GM12878 (cell line): ENCODE measurements at regions not wholly inside any gene's neighbourhood (a gene's known extent, or its start where the extent isn't known, plus 50 kb on each side); places are given as distances from the start of the nearest gene placed in this dataset.

Source experiments
- ATAC-seq: fragments of 200-7000 bp; cut with Tn5 transposase; 3 replicates; pipeline ENCODE4 v1.9.1; 2020; ENCODE audit warnings: mild to moderate bottlenecking, moderate library complexity
- BruUV-seq: library from RNA; stranded (reverse); fragments of 400-500 nt; replicated peaks from 2 replicates; lab custom pipeline; 2021; lab: Mats Ljungman, UMichigan
- CTCF ChIA-PET: fragments of 300-600 bp; sonication (Branson Sonifier 250); formaldehyde crosslinking; extraction: SDS; loops from one replicate; lab custom pipeline; 2021; ENCODE audit warnings: inconsistent platforms; lab: Yijun Ruan, JAX
- POLR2A ChIA-PET: fragments of 350-600 bp; formaldehyde crosslinking; extraction: SDS; loops from one replicate; lab custom pipeline; 2021; ENCODE audit warnings: inconsistent platforms; lab: Charles Lee
- RAD21 ChIA-PET: fragments of 300-600 bp; sonication (Branson Sonifier 250); formaldehyde crosslinking; loops from one replicate; lab custom pipeline; 2023; ENCODE audit warnings: antibody characterized with exemption; ENCODE audit not compliant: unreplicated experiment; lab: Charles Lee
- SMC1A ChIA-PET: fragments of 300-600 bp; sonication (Branson Sonifier 250); formaldehyde crosslinking; loops from one replicate; lab custom pipeline; 2023; ENCODE audit not compliant: unreplicated experiment, uncharacterized antibody; lab: Charles Lee
- DNase-seq: peaks from one replicate; pipeline ENCODE4 v3.0.0-alpha.2; 2011; ENCODE audit warnings: low read depth, low spot score
- FAIRE-seq: peaks from 3 replicates; lab custom pipeline; 2011; peaks lifted over from hg19 to GRCh38; lab: Jason Lieb, UNC
- H2AFZ ChIP-seq: 2 replicates; pipeline ENCODE4 v1.6.0; 2011; ENCODE audit warnings: low read depth, low read length, control low read depth; ENCODE audit not compliant: control insufficient read depth
- H3K27ac ChIP-seq: 2 replicates; pipeline ENCODE4 v1.5.1; 2011; ENCODE audit warnings: control low read depth; ENCODE audit not compliant: control insufficient read depth, insufficient read depth
- H3K27me3 ChIP-seq, 2 experiments: replicated peaks in 1 of 2; 2 replicates each; pipeline versions ENCODE4 v1.6.0 to v1.6.1; 2011; ENCODE audit warnings: low read length in 1 of 2; ENCODE audit not compliant: control insufficient read depth in 2 of 2, insufficient read depth in 2 of 2
- H3K36me3 ChIP-seq, 2 experiments: 2 replicates each; pipeline ENCODE4 v1.5.1; 2011; ENCODE audit warnings: low read length in 1 of 2; ENCODE audit not compliant: control insufficient read depth in 2 of 2, insufficient read depth in 2 of 2
- H3K4me1 ChIP-seq: 2 replicates; pipeline ENCODE4 v1.6.1; 2011; ENCODE audit warnings: mild to moderate bottlenecking, low read length, moderate library complexity, mixed read lengths; ENCODE audit not compliant: control insufficient read depth, insufficient read depth
- H3K4me2 ChIP-seq: 2 replicates; pipeline ENCODE4 v1.6.0; 2011; ENCODE audit warnings: control low read depth; ENCODE audit not compliant: control insufficient read depth, insufficient read depth
- H3K4me3 ChIP-seq: fragments of 200-600 bp; sonication (generic); 2 replicates; pipeline ENCODE4 v1.5.1; 2016
- H3K79me2 ChIP-seq: 2 replicates; pipeline ENCODE4 v1.6.0; 2011; ENCODE audit warnings: low read length; ENCODE audit not compliant: control insufficient read depth, insufficient read depth
- H3K9ac ChIP-seq: 2 replicates; pipeline ENCODE4 v1.8.0; 2011; ENCODE audit warnings: low read length, control low read depth, mixed read lengths; ENCODE audit not compliant: control insufficient read depth, insufficient read depth
- H3K9me3 ChIP-seq: replicated peaks from 3 replicates; pipeline ENCODE4 v1.5.1; 2011; ENCODE audit warnings: mild to moderate bottlenecking, low read length; ENCODE audit not compliant: control insufficient read depth, insufficient read depth
- H4K20me1 ChIP-seq: 2 replicates; pipeline ENCODE4 v1.6.0; 2011; ENCODE audit not compliant: control insufficient read depth, insufficient read depth
- ATF7 ChIP-seq: fragments of 450-650 bp; IDR thresholded peaks from 2 replicates; pipeline ENCODE4 v1.6.1; 2016; ENCODE audit warnings: low read depth, mild to moderate bottlenecking
- CHD2 ChIP-seq: IDR thresholded peaks from 2 replicates; pipeline ENCODE4 v1.6.1; 2011; ENCODE audit warnings: low read depth, low read length, improper control_type of control experiment, borderline replicate concordance
- FOXK2 ChIP-seq: fragments of 450-650 bp; IDR thresholded peaks from 2 replicates; pipeline ENCODE4 v1.6.1; 2017; ENCODE audit warnings: mild to moderate bottlenecking, moderate library complexity
- MEF2A ChIP-seq: IDR thresholded peaks from 2 replicates; pipeline ENCODE4 v1.6.1; 2011; ENCODE audit warnings: low read depth, mild to moderate bottlenecking, low read length, moderate library complexity; ENCODE audit not compliant: insufficient read depth
- MEF2B ChIP-seq: fragments of 450-650 bp; IDR thresholded peaks from 2 replicates; pipeline ENCODE4 v1.6.1; 2018; ENCODE audit warnings: mild to moderate bottlenecking, moderate library complexity; ENCODE audit not compliant: partially characterized antibody, poor library complexity, severe bottlenecking
- MYC ChIP-seq: IDR thresholded peaks from 2 replicates; pipeline ENCODE4 v1.6.1; 2011; ENCODE audit warnings: mild to moderate bottlenecking, low read length, moderate library complexity, inconsistent platforms; ENCODE audit not compliant: insufficient read depth, insufficient replicate concordance, insufficient read length, severe bottlenecking
- NFXL1 ChIP-seq: fragments of 450-650 bp; IDR thresholded peaks from 2 replicates; pipeline ENCODE4 v1.6.1; 2017; ENCODE audit warnings: antibody characterized with exemption, mild to moderate bottlenecking, borderline replicate concordance
- RB1 ChIP-seq: fragments of 450-650 bp; formaldehyde crosslinking; IDR thresholded peaks from 2 replicates; pipeline ENCODE4 v1.6.1; 2017; ENCODE audit warnings: mild to moderate bottlenecking, borderline replicate concordance
- SIX5 ChIP-seq: IDR thresholded peaks from 2 replicates; pipeline ENCODE4 v1.6.1; 2011; ENCODE audit warnings: mild to moderate bottlenecking, low read depth, low read length, moderate library complexity; ENCODE audit not compliant: severe bottlenecking
- SUZ12 ChIP-seq: fragments of 200-600 bp; sonication (generic); IDR thresholded peaks from one replicate; pipeline ENCODE4 v1.6.1; 2018; ENCODE audit warnings: antibody characterized with exemption, mild to moderate bottlenecking; ENCODE audit not compliant: unreplicated experiment
- TCF12 ChIP-seq: IDR thresholded peaks from 2 replicates; pipeline ENCODE4 v1.6.1; 2011; ENCODE audit warnings: low read depth, mild to moderate bottlenecking, low read length
- YY1 ChIP-seq: IDR thresholded peaks from 2 replicates; pipeline ENCODE4 v1.6.1; 2011; ENCODE audit warnings: low read depth, mild to moderate bottlenecking, low read length
- WGBS: methylation state at CpG from one replicate; pipeline ENCODE4 v1.1.6; 2016; ENCODE audit warnings: low lambda C conversion rate; ENCODE audit not compliant: insufficient replicate concordance, insufficient coverage; ENCODE audit errors: missing lambda C conversion rate; 5-methylcytosine and 5-hydroxymethylcytosine counted together
- in situ Hi-C: fragments of 300-500 bp; cut with MboI; formaldehyde crosslinking; loops from 9 replicates; pipeline ENCODE4 v1.14.3; 2018; ENCODE audit warnings: mixed read lengths
- intact Hi-C: fragments of 100-400 bp; cut with micrococcal nuclease; formaldehyde crosslinking; loops from one replicate; pipeline ENCODE4 v1.14.2; 2022; ENCODE audit not compliant: unreplicated experiment
- TF ChIP-seq, protein P1 (sequence below): fragments of 450-650 bp; IDR thresholded peaks from 2 replicates; pipeline ENCODE4 v1.6.1; 2016; ENCODE audit warnings: mild to moderate bottlenecking
- TF ChIP-seq, protein P2 (sequence below): fragments of 450-650 bp; conservative IDR thresholded peaks from 2 replicates; pipeline ENCODE4 v1.6.1; 2017; ENCODE audit warnings: mild to moderate bottlenecking, moderate library complexity
- TF ChIP-seq, protein P3 (sequence below): IDR thresholded peaks from 2 replicates; pipeline ENCODE4 v1.6.1; 2011; ENCODE audit warnings: low read depth, mild to moderate bottlenecking, low read length, moderate library complexity, borderline replicate concordance; ENCODE audit errors: extremely low read depth
- TF ChIP-seq, protein P4 (sequence below): fragments of 450-650 bp; formaldehyde crosslinking; IDR thresholded peaks from 2 replicates; pipeline ENCODE4 v1.4.0; 2022; ENCODE audit warnings: mild to moderate bottlenecking, moderate library complexity

DNA sequence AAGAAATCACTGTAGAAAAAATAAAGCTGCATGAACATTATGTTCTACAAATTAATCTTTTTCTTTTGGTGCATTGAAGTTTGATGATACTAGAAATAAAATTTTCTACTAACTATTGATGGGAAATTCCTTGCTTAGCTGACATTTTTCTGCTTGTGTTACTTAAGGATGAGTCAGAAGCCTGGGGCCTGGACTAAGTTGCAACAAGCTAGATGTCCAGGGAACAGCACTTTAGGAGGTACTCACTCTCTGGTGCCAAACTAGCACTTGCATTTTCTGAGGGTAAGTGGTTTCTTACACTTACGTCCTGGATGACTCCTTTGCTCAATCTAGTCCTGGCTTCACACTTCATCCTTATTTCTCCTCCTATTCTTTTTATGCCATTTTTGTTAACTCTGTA is 945.1 kb downstream of the IGSF11 start:
- DNase-seq (no peak), FAIRE-seq (no peak), ATAC-seq (no peak)
- Histone ChIP-seq H4K20me1 (no peaks in the 10 kb centered on the region), H3K9me3 (no peaks in the 10 kb centered on the region; the same call in 2 of the 3 replicates), H3K79me2 (no peaks in the 10 kb centered on the region), H3K4me2 (no peak overlapping the region), H3K36me3 (no peaks in the 10 kb centered on the region), H3K4me3 (no peak overlapping the region), H3K27me3 (no peaks in the 10 kb centered on the region), H3K4me1 (no peaks in the 10 kb centered on the region), H2AFZ (no peak overlapping the region), H3K27ac (no peak overlapping the region), H3K9ac (no peak overlapping the region)
- RAD21 ChIA-PET, result no interaction called here
- no TSS peak for BruUV-seq
- CTCF ChIA-PET, result no interaction called here
- TF ChIP-seq MEF2A, result no peak
- TF ChIP-seq RB1, result no peak
- no peak for TF ChIP-seq FOXK2
- no peak for TF ChIP-seq TCF12
- TF ChIP-seq, protein P1, sequence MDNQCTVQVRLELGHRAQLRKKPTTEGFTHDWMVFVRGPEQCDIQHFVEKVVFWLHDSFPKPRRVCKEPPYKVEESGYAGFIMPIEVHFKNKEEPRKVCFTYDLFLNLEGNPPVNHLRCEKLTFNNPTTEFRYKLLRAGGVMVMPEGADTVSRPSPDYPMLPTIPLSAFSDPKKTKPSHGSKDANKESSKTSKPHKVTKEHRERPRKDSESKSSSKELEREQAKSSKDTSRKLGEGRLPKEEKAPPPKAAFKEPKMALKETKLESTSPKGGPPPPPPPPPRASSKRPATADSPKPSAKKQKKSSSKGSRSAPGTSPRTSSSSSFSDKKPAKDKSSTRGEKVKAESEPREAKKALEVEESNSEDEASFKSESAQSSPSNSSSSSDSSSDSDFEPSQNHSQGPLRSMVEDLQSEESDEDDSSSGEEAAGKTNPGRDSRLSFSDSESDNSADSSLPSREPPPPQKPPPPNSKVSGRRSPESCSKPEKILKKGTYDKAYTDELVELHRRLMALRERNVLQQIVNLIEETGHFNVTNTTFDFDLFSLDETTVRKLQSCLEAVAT, result no peak
- no peak for TF ChIP-seq MEF2B
- TF ChIP-seq SIX5, result no peak
- TF ChIP-seq, protein P2, sequence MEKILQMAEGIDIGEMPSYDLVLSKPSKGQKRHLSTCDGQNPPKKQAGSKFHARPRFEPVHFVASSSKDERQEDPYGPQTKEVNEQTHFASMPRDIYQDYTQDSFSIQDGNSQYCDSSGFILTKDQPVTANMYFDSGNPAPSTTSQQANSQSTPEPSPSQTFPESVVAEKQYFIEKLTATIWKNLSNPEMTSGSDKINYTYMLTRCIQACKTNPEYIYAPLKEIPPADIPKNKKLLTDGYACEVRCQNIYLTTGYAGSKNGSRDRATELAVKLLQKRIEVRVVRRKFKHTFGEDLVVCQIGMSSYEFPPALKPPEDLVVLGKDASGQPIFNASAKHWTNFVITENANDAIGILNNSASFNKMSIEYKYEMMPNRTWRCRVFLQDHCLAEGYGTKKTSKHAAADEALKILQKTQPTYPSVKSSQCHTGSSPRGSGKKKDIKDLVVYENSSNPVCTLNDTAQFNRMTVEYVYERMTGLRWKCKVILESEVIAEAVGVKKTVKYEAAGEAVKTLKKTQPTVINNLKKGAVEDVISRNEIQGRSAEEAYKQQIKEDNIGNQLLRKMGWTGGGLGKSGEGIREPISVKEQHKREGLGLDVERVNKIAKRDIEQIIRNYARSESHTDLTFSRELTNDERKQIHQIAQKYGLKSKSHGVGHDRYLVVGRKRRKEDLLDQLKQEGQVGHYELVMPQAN, result no peak
- TF ChIP-seq SUZ12, result no peak
- TF ChIP-seq, protein P3, sequence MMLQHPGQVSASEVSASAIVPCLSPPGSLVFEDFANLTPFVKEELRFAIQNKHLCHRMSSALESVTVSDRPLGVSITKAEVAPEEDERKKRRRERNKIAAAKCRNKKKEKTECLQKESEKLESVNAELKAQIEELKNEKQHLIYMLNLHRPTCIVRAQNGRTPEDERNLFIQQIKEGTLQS, result no peak
- TF ChIP-seq YY1, result no peak
- no peak for TF ChIP-seq NFXL1
- TF ChIP-seq, protein P4, sequence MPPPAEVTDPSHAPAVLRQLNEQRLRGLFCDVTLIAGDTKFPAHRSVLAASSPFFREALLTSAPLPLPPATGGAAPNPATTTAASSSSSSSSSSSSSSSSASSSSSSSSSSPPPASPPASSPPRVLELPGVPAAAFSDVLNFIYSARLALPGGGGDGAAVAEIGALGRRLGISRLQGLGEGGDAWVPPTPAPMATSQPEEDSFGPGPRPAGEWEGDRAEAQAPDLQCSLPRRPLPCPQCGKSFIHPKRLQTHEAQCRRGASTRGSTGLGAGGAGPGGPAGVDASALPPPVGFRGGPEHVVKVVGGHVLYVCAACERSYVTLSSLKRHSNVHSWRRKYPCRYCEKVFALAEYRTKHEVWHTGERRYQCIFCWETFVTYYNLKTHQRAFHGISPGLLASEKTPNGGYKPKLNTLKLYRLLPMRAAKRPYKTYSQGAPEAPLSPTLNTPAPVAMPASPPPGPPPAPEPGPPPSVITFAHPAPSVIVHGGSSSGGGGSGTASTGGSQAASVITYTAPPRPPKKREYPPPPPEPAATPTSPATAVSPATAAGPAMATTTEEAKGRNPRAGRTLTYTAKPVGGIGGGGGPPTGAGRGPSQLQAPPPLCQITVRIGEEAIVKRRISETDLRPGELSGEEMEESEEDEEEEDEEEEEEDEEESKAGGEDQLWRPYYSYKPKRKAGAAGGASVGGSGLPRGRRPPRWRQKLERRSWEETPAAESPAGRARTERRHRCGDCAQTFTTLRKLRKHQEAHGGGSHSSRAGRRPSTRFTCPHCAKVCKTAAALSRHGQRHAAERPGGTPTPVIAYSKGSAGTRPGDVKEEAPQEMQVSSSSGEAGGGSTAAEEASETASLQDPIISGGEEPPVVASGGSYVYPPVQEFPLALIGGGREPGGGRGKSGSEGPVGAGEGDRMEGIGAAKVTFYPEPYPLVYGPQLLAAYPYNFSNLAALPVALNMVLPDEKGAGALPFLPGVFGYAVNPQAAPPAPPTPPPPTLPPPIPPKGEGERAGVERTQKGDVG (CRISPR knock-in tag), result no peak
- no peak for TF ChIP-seq MYC
- no peak for TF ChIP-seq CHD2
- no peak for TF ChIP-seq ATF7
- POLR2A ChIA-PET, result no interaction called here
- 35% methylated on average over 1 of the region's 1 CpG for WGBS
- intact Hi-C loops, result no loop called here
- SMC1A ChIA-PET, result no interaction called here
- in situ Hi-C loops, result no loop called here
